HG03571 (cell line): ENCODE measurements at regions not wholly inside any gene's neighbourhood (a gene's known extent, or its start where the extent isn't known, plus 50 kb on each side); places are given as distances from the start of the nearest gene placed in this dataset.
A peak's percentile ranks its signal among the peaks of the same experiment; 100 is the strongest.

Experiments
- ATAC-seq: cut with Tn5 transposase; IDR thresholded peaks from one replicate; pipeline ENCODE4 v1.9.1; 2021; ENCODE audit not compliant: unreplicated experiment

DNA sequence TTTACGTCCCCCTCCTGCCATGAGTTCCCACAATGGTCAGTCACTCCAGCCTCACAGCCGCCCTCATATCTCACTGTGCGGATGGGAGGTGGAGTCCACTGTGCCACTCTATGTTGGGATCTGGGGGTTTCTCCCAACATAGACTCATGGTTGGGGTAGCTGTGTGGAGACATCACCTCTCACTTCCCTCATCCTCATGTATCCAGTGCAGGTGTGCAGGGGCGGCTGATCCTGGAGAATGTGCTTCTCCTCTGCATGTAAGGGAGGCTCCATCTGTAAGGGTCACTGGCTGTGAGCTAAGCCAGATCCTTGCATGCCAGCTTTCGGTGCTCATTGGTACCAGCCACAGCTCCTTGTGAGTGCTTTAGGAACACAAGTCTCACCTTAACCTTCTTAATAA, 400.8 kb downstream of the CDH26 start:
- ATAC-seq = no peak

DNA sequence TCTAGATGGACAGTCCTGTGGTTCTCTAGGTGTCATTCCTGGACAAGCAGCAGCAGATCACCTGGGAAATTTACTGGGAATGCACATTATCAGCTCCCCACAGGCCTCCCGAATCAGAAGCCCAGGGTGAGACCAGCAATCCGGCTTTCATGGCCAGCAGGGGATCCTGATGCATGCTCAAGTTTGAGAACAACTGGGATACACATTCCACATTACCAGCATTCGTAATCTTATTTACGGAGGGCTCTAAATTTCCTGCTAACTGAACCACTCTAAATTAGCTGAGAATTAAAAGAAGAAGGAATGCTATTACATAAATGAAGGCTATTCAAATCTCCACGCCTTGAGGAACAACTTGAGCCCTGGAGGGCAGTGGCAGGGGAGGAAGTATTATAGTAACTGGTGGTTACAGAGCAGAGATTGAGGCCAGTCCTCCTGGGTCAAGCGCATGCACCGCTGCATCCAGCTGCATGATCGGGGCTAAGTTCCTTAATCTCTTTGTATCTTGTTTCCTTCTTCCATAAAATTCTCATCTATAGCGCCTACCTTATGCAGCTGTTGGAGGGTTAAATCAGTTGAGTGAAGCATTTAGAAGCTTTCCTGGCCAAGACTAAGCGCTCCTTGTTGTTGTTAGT, 403.7 kb downstream of the CDH26 start:
- ATAC-seq = no peak

DNA sequence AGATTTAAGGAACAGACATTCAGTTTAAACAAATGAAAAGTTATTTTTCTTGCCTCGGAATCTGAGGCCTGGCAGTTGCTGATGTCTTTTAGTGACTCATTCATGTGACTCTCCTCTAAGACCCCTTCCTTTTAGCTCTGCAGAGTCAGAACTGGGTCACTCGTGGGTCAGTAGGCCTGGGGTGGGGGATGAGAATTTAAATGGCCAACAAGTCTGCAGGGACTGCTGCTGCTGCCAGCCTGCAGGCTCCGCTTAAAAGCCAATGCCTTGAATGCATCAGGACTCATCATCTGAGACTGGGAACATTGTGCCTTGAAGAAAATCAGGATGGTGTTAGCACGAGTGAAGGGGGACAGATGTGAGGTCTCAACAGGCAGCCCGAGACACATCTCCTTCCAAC, 404.3 kb downstream of the CDH26 start:
- ATAC-seq = no peak

DNA sequence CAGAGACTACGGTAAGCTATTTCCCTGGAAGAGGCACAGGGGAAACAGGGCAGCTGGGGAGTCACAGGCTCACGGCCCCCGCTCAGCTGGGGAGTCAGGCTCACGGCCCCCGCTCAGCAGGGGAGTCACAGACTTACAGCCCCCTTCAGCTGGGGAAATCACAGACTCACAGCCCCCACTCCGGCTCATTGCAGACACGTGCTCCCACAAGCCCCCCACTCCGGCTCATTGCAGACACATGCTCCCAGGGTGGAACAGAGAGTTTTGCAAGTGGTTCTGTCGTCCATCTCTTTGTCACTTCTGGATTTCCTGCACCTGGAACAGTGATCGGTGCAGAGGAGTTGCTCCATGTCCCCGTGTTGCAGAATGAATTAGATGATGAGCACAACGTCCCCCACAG, 405.5 kb downstream of the CDH26 start:
- ATAC-seq = no peak

DNA sequence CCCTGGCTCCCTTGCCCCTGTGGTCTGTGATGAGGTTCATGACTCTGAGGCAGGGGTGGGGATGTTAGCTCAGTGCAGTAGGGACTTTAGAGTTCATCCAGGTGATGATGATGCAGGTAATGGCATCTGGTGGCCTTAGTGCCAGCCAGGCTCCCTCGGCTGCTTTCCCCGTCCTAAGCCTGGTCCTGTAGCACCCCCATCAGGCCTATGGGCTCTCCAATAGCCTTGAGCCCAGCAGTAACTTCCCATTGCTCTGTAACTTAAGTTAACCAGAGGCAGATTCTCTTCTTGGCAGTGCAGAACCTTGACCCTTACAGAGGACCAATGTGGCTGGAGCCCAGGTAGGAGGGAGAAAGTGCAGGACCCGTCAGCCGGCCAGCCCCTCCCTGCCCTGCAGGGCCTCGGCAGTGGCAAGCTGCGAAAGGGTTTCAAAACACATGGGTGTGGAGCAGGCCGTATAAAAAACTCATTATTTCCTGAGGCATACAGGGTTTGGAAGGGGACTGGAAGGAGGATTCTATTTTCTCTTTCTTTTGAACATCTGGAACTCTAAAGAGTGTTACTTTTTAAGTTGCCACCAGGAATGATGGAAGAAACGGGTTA, 406.9 kb downstream of the CDH26 start:
- ATAC-seq = no peak

DNA sequence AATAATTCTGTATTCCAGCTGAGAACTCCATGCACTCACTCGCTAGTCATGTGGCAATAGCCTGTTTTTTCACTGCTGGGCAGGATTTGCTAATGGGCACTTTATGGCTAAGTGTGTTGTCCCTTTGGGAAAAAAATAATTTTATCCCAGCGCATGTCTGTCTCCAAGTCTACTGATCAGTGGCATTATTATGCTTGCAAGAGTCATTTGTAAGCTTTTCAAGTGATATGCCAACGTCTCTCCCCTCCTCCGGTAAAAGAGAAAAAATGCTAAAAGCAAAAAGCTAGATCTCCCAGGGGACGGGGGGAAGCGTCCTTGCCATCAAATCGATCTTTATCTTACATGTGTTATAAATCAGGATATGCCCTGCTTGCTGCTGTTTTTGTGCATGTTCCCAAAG, 407.7 kb downstream of the CDH26 start:
- no peak for ATAC-seq

DNA sequence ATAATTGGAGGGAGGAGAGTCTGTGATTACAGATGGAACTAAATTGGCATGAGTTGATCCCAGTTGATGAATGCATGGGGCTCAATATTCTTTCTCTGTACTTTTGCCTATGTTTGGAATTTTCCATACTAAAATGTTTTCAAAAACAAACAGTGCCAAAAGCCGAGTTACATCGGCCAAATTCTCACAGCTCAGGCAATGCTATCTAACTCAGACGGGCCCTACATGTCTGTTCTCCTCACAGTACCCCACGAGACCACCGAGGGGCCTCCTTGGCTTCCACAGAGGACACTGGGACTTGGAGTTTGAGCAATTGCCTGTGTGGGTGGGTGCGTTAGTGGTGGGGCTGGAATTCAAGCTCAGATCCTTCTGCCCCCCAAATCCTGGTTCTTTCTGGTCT, 413.2 kb downstream of the CDH26 start:
- no peak for ATAC-seq

DNA sequence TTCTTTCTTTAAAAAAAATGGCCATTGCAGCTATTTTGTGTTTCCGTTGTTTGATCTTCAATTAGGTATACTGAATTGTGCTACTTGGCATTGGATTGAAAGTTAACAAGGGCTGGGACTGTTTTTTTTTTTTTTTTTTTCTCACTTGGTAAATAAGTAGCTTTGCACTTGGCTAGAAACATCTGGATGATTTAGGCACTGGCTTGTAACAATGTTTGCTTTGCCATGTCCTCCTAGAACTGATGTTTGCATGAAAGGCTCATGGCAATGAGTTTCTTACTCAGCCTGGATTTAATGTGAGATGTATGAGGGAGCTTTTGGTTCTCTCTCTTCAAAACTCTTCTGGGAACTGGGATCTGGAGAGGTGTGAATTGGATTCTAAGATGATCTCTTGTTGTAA, 414.1 kb downstream of the CDH26 start:
- ATAC-seq = no peak

DNA sequence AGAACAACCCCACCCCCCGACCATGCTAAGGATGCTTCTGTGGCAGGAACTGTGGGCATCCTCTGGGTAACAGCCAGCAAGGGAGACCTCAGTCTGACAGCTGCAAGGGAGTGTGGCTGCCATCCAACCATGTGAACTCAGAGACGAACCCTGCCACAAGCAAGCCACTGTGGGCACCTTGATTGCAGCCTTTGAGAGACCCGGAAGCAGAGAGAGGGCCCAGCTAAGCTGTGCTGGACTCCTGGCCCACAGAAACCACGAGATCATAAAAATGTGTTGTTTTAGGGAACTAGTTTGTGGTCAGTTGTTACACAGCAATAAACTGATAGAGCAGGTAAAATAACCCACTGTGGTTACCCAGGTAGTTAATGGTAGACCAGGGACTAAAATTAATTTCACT, 414.6 kb downstream of the CDH26 start:
- ATAC-seq = peak; percentile 87

DNA sequence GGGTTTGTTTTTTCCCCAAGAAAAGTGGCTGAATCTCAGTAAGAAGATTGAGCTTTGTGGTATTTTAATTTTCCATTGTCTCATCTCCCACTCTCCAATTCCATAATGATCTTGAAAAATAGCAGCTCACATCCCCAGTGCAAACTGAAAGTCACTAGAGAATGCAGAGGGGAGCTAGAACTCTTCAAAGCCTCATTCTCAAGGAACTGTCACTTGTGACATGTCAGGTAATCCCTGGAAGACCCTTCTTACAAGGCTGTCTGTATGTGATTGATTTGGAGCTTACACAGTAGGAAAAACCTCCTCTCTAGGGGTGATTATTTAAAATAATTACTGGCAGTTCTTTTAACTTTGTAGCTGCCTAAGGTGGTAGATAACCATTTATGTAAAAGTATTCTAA, 420.4 kb downstream of the CDH26 start:
- no peak for ATAC-seq

DNA sequence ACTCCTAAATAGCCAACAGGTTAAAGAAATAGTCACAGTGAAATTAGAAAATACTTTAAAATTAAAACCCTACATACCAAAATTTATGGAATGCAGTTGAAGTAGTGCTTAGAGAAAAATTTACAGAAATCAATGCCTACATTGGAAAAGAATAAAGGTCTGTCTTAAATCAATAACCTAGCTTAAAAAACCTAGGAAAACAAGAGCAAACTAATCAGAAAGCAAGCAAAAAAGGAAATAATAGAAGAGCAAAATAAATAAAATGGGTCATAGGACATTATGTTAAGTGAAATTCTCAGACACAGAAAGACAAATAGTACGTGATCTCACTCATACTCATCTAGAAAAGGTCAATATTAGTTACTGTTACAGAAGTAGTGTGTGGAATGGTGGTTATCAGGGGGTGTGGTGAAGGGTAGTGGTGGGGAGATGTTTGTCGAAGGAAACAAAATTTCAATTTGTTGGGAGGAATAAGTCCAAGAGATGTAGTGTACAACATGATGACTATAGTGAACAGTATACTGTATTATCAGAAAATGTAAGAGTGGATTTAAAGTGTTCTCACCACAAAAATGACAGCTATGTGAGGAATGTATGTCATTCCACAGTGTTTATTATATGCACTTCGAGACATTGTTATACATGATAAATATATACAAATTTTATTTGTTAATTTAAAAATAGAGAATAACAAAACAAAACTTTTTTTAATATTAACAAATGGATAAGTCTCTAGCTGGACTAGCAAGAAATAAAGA, 423.6 kb downstream of the CDH26 start:
- ATAC-seq = no peak

DNA sequence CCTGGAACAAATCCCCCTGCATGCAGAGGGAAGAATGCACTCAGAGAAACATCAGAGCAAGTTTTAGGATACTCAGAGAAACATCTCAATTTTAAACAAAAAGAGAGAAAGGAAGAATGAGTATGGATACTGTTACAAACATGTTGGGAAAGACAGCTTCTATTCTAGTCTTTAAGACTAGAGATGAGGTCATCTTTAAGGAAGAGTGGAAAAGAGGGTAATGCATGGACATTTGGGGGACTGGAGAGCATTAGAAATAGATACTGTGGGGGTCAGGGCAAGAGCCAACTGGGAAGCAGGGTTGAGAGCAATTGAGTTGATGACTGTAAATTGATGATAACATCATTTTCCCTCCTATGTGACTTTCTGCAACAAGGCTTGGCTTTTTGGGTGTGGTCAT, 431.2 kb downstream of the CDH26 start:
- ATAC-seq = no peak

DNA sequence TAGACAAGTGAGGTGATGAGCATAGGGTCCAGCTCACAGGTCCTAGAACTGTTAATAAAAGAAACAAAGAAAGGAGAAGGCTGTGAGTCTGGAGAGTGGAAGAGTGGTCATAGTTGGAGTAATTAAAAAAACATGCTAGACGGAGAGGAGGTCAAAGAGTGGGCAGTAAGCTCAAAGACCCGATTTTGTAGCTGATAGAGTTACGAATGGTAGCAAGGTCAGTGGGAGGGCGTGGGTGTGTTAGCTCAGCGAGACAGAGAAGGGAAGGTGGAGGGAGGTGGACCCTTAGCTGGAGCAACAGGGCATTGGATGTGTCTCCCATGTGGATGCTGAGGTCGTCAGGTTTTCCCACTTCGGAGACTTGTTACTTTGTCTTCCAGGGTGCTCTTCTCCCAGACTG, 431.7 kb downstream of the CDH26 start:
- no peak for ATAC-seq

DNA sequence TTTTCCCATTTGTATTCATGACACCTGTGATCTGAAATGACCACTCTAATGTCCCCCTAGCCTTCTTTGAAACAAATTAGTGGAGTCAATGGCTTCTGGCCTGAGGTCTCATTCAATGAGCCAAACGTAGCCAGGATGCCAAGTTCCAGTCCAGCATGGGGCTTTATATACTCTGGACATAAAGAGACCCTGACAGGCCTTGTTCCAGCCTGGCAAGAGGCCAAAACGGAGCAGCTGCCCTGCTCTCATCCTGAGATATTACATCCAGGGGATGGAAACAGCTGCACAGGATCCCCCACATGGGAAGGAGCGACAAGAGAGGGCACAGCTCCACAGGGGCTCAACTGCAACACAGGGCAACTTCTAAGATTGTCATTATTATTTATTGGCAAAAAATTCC, 437.8 kb downstream of the CDH26 start:
- ATAC-seq = no peak

DNA sequence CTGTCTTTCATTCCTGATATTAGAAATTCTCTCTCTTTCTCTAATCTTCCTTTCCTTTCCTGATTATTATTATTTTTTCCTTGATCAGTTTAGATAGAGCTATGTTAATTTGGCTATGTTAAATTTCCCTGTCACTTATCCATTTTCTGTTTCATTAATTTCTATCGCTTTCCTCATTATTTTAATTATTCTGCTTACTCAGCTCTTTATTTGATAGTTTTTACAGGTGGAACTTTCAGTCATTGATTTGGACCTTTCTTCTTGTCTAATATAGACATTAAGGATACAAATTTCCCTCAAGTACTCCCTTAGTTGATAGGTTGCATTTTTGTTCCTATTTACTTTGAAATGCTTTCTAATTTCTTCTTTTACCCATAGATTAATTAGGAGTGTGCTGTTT, 442.3 kb downstream of the CDH26 start:
- ATAC-seq = no peak

DNA sequence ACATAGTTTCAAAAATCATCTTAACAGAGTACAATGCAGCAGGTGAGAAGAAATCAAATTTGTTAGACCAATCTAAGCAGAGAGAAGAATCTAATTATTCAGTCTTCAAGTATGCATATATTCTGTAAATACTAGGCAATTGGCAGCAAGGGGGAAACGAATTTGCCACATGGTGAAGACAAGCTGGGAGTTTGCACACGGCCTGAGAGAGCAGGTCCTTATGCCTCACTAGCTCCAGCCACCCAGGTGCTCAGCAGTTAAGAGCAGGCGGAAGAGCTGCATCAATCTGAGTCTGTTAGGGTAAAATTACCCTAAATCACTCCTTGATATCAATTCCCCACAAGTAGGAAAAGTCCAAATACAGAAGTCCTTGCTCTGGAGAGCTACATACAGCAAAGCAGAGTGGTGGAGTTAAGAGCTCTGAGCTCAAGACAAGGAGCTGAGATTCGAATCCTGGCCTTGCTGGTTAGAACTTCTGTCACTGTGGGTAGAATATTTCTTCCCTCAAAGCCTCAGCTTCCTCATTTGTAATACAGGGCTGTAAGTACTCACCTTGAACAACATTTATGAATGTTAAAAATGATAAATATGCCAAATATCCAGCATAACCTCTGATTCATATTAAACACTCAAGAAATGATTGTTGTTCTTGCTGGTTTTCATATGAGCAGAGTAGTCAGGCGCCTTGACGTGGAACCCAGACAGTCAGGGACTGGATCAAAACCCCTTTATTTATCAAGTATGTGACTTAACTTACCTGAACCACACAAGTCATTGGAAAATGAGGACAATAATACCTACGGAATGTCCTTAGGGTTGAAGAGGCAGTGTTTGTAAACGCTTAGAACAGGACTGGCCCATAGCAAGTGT, 444.2 kb downstream of the CDH26 start:
- ATAC-seq = no peak

DNA sequence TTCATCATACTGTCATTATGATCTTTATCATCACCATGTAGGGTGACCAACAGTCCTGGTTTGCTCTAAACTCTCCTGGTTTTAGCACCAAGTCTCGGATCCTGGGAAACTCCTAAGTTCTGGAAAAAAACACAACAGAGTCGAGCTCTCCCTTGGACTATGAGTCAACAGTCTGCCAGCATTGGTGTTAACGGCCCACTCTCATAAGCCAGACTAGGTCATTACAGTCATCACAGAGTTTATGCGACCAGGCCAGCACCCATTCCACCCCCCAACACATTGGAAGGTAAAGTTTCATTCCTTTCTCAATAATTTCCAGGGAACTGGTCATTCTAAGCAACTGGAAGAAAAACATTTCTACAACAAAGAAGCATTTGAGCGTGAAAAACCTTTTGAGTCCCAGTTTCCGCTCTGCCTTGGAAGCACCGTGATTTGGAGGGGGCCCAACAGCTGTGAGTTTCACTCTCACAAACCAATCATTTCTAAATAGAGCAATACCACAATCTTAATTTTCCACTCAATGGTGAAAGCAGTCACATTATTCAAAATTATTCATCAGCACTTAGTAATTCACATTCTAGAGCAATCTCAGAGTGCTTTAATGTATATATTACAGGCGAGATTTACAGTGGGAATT, 445.0 kb downstream of the CDH26 start:
- ATAC-seq = no peak

DNA sequence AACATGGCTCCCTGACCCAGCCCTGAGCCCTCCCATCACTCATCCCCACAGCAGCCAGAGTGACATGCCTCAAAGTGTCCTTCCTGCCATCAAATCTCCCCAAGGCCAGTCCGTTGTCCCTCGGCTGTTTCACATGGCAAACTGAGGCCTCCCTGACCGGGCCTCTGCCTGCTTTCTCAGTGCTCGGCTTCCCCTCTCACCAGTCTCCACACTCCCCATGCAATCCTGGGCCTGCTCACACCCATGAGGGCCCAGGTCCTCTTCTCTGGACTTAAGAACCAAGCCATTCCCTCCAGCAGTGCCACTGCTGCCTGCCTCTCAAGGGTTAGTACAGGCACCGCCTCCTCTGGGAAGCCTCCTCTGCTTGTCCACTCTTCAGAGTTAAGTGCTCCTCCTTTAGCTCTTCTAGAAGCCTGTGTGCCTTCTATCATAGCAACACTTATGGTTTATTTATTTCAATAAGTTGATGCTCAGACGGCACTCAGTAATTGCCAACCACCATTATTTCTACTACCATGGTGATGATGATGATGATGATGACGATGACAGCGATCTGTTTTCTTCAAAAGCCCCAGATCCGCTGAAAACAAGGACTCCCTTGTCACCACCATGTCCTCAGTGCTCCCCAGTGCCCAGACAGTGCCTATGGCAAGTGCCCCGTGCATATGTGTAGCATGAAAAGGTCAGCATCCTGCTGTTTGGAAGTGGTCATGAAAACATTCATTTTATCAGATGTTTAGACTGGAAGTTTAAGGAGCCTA, 449.0 kb downstream of the CDH26 start:
- no peak for ATAC-seq

DNA sequence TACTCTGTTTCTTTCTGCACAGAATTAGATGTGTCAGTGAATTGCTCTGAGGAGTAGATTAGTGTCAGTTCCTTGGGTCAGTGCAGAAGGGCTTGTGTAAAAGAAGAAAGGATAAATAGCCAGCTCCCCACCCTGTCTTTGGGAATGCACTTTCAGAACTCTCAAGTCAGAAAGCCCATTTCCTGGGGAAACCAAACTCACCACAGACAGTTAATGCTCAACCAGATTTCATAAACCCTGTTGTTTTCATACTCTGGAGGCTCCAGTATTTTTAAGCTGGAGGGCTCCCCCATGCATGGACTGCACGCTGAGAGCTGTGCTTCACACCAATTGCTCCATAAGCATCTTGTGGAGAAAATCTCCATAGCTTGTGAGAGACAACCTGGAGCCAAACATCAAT, 449.7 kb downstream of the CDH26 start:
- no peak for ATAC-seq

DNA sequence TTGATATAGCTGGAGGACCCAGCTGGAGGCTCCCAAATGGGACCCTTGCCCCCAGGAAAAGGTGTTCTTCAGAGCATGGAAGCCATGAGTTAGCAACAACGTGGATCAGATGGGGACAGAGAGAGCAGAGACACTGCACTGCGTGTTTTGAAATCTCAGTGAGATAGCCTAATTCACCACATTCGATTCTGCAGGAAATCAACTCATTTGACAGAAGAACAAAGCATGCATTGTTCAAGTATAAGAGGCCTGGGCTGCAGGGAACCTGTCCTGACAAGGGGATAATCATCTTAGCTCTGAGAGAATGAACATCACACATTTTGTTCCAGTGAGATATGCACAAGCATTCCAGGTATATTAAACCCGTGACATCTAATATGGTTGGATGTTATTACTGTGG, 450.2 kb downstream of the CDH26 start:
- no peak for ATAC-seq
